SH-SY5Y (cell line): ENCODE measurements at regions not wholly inside any gene's neighbourhood (a gene's known extent, or its start where the extent isn't known, plus 50 kb on each side); places are given as distances from the start of the nearest gene placed in this dataset.

Source experiments
- GATA2 ChIP-seq: IDR thresholded peaks from 2 replicates; pipeline ENCODE4 v1.6.1; 2011; ENCODE audit warnings: mild to moderate bottlenecking, low read depth, low read length
- GATA3 ChIP-seq: IDR thresholded peaks from 2 replicates; pipeline ENCODE4 v1.6.1; 2011; ENCODE audit warnings: low read depth, mild to moderate bottlenecking, low read length, moderate library complexity

DNA sequence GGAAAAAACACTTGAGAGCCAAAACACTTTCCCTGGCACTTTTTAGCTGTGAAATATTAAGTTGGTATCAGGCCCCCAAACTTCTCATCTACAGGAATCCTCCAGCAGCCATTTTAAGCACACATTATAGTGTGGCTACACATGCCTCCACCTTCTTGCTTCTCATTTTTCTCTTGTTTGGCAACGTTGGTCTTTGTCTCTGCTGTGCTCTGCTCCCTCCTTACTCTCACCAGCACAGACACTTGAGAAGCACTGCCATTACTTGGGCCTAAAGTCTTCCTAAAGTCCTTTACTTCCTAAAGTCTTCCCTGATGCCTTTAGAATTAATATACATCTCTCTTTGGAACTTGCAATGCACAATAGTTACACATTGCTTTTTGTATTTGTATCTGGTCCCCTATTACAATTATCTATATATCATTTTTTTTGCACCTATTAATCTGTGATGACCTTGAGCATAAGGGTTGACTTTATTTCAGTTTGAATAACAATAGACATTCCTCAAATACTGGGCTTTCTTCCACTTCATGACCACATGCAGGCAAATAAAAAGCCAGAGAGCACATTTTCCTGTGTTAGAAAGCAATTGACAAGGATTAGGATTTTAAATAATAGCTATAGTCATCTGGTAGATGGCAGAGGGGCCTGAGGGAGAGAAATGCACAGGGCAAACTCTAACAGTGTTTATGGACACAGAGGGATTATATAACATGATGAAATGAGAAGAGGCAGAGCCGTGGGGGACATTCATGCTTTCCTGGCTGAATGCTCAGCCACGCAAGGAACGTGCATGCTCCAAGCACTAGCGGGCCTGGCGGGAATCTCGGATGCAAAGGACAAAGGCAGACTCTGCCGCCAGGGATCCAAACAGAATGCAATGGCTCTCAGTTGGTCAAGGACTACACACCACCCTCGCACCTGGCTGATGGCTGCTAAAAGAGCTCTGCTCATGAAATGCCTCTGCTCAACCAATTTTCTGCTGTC is 99.3 kb downstream of the CDC14C start:
- no peak for TF ChIP-seq GATA3
- TF ChIP-seq GATA2 = no peak
